BJ (cell line): ENCODE measurements at regions not wholly inside any gene's neighbourhood (a gene's known extent, or its start where the extent isn't known, plus 50 kb on each side); places are given as distances from the start of the nearest gene placed in this dataset.

Source experiments
- CTCF ChIA-PET: fragments of 350-600 bp; formaldehyde crosslinking; extraction: SDS; loops from one replicate; lab custom pipeline; 2021; ENCODE audit warnings: antibody characterized with exemption, inconsistent platforms; lab: Yijun Ruan, JAX
- POLR2A ChIA-PET: fragments of 300-600 bp; sonication (Branson Sonifier 250); formaldehyde crosslinking; extraction: SDS; loops from one replicate; lab custom pipeline; 2021; ENCODE audit warnings: antibody characterized with exemption; lab: Charles Lee
- DNase-seq: peaks from one replicate; pipeline ENCODE4 v3.0.0-alpha.2; 2011; ENCODE audit warnings: low read depth
- H3K27me3 ChIP-seq: 2 replicates; pipeline ENCODE4 v1.6.0; 2011; ENCODE audit warnings: low read length; ENCODE audit not compliant: control insufficient read depth, insufficient read depth
- H3K36me3 ChIP-seq: 2 replicates; pipeline ENCODE4 v1.5.1; 2011; ENCODE audit warnings: low read length; ENCODE audit not compliant: control insufficient read depth, insufficient read depth
- H3K4me3 ChIP-seq: 2 replicates; pipeline ENCODE4 v1.5.1; 2011; ENCODE audit warnings: low read depth, mild to moderate bottlenecking, control low read depth, low read length
- TF ChIP-seq, protein P1 (sequence below): IDR thresholded peaks from 2 replicates; pipeline ENCODE4 v1.5.1; 2011; ENCODE audit warnings: low read depth, mild to moderate bottlenecking, control low read depth, inconsistent platforms, low read length, moderate library complexity; ENCODE audit not compliant: insufficient read depth

DNA sequence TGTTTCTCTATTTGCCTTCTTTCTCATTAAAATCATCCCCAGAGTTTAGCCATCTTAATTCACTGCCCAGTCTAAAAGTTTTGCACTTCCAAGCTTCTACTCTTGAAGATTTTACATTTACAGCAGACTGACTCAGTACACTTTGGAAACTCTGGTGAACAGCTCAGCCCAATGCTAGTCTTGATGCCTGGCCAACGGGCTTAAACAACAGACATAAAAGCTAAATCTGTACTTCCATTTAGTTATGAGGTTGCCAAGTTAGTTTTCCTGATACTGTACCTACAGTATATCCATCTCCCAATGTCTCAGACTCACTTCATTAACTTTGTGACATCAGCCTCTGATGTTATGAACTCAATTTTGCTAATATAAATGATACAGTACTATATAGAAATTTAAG is 891.8 kb upstream of the SOX9 start:
- H3K36me3 ChIP-seq = no peaks in the 10 kb centered on the region
- no peak for DNase-seq
- H3K4me3 ChIP-seq = no peak overlapping the region
- no peaks in the 10 kb centered on the region; the same call in 1 of the 2 replicates for H3K27me3 ChIP-seq
- CTCF ChIA-PET = interaction anchor here (1.5 kb wide), 1 partner anchor 9 kb away, joined by 5 read pairs; no protein-coding TSS in a partner anchor
- TF ChIP-seq, protein P1, sequence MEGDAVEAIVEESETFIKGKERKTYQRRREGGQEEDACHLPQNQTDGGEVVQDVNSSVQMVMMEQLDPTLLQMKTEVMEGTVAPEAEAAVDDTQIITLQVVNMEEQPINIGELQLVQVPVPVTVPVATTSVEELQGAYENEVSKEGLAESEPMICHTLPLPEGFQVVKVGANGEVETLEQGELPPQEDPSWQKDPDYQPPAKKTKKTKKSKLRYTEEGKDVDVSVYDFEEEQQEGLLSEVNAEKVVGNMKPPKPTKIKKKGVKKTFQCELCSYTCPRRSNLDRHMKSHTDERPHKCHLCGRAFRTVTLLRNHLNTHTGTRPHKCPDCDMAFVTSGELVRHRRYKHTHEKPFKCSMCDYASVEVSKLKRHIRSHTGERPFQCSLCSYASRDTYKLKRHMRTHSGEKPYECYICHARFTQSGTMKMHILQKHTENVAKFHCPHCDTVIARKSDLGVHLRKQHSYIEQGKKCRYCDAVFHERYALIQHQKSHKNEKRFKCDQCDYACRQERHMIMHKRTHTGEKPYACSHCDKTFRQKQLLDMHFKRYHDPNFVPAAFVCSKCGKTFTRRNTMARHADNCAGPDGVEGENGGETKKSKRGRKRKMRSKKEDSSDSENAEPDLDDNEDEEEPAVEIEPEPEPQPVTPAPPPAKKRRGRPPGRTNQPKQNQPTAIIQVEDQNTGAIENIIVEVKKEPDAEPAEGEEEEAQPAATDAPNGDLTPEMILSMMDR = no peak
- POLR2A ChIA-PET = no interaction called here

DNA sequence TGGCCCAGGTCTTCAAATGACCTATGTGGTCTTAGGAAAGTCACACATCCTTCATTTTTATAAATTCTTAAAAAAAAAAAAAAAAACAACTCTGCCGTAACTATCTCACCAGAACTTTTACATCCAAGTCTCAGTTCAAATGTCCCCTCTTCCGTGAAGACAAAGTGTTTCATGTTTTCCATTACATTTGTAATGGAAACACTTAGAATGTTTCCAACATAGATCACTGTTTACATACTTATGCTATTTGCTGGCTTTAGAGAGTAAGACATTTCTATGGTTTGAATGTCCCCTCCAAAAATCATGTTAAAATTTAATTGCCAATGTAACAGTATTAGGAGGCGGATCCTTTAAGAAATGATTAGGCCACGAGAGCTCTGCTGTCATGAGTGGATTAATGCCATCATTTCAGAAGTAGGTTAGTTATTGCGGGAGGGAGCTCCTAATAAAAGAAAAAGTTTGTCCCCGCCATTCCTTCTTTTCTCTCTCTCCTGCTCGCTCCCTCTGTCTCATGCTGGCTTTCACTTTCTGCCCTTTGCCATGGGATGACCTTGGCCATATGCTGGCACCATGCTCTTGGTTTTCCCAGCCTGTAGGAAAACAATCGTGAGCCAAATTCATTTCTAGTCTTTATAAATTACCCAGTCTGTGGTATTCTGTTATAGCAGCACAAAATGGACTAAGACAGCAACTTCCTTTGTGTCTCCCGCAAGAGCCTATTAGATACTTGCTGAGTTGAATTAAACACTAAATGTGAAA is 887.8 kb upstream of the SOX9 start:
- DNase-seq = no peak
- H3K4me3 ChIP-seq = no peak overlapping the region
- CTCF ChIA-PET = no interaction called here
- no peaks in the 10 kb centered on the region; the same call in 1 of the 2 replicates for H3K27me3 ChIP-seq
- TF ChIP-seq, protein P1 = no peak
- H3K36me3 ChIP-seq = no peaks in the 10 kb centered on the region
- POLR2A ChIA-PET = no interaction called here

DNA sequence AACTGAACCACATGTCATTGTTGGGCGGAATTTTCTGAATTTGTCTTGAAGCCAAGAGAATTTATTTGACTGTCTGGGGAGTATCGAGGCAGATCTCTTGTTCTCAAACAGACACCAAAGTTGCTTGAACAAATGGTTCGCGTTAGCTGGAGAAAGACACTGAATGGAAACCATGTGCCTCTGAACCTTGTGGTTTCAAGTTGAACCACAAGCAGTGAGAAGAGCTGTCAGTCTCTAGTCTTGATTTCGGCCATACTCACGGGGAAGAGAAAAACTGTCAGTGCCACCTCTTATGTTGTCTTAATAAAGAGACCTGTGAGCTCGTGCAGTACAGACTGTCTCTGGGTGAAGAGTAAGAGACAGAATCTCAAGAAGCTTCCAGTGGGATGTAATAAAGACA is 886.5 kb upstream of the SOX9 start:
- ChIA-PET CTCF (no interaction called here), POLR2A (no interaction called here)
- no peaks in the 10 kb centered on the region for H3K36me3 ChIP-seq
- H3K27me3 ChIP-seq = no peaks in the 10 kb centered on the region
- DNase-seq = no peak
- H3K4me3 ChIP-seq = no peak overlapping the region
- TF ChIP-seq, protein P1 = no peak

DNA sequence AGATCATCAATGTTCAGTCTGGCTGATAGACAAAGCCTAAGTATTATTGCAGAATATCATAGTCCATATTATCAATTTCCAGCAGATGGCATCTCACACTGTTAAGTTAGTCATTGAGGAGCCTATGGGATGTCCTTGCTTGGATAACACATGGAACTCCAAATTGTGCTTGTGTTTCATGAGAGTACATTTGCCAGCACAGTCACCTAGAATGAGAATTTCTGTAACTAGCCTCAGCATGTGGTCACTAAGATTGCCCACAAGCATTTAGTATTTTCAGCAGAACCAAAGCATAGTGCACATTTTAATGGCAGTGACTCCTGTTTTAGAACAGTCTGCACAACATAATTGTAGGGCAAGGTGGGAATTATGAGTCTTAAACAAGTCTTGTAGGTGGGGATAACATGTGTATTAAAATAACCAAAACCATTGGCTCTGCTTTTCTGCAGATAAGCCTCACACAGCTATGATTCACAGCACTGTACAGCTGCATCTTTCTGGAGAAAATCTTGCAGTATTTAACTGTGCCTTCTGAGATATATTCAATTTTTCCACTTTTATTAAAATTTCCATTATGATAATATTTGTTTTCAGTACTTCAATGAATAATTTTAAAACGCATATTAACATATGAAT is 882.8 kb upstream of the SOX9 start:
- POLR2A ChIA-PET = no interaction called here
- H3K36me3 ChIP-seq = no peaks in the 10 kb centered on the region
- no peak for DNase-seq
- TF ChIP-seq, protein P1 = peak; percentile 45
- CTCF ChIA-PET = interaction anchor here (0.9 to 2.3 kb wide), 10 partner anchors 9 to 1300 kb away, joined by 3 to 10 read pairs (median 3); partner anchors contain the start of gene SOX9
- no peaks in the 10 kb centered on the region for H3K27me3 ChIP-seq
- no peak overlapping the region for H3K4me3 ChIP-seq

DNA sequence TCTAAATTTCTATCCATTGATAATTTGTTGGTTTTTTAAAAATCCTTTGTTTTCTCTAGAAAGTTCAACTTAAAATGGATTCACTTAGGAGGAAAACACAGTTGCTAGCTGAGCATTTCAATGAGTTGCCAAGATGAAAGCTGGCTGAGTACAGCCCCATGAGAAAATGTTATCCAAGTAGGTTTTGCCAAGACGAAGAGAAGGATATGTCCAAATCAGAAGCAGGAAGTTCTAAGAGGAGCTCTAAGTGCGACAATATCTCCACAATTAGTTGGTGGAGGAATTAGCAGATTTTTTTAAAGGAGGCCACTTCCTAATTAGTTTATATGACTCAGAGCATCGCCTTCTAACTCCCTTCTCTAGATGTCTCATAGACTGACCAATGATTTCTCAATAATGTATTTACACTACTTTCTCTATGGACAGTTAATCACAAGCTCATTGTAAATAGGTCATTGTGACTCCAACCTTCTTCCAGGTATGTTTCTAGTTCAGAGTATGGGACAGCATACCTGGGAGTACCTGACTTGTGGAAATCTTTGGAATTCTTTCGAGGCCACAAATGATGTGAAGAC is 873.3 kb upstream of the SOX9 start:
- TF ChIP-seq, protein P1 = no peak
- ChIA-PET POLR2A (no interaction called here), CTCF (interaction anchor here (1.3 kb wide), 1 partner anchor 214 kb away, joined by 3 read pairs; no protein-coding TSS in a partner anchor)
- H3K27me3 ChIP-seq = no peaks in the 10 kb centered on the region
- H3K36me3 ChIP-seq = no peaks in the 10 kb centered on the region
- no peak overlapping the region for H3K4me3 ChIP-seq
- no peak for DNase-seq
